ENCODE measurements at regions not wholly inside any gene's neighbourhood (a gene's known extent, or its start where the extent isn't known, plus 50 kb on each side); places are given as distances from the start of the nearest gene placed in this dataset.

DNA sequence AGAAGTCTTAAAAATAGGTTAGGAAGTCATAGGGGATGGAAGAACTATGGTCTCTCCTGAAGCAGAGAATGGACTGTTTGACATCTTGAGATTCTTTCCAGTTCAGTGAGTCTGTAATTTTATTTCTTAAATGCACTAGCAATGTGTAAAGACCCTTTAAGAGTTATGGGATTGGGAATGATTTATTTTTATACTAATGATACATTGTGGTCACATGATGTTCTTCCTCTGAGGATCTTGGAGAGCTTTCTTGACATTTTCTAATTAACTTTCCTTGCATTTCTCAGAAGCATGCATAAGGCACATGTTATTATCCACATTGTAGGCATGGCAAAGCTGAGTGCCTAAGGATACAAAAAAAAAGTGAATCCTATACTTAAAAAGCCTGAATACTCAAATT, 507.6 kb upstream of the NRSN1 start:
- TF ChIP-seq, protein P1, sequence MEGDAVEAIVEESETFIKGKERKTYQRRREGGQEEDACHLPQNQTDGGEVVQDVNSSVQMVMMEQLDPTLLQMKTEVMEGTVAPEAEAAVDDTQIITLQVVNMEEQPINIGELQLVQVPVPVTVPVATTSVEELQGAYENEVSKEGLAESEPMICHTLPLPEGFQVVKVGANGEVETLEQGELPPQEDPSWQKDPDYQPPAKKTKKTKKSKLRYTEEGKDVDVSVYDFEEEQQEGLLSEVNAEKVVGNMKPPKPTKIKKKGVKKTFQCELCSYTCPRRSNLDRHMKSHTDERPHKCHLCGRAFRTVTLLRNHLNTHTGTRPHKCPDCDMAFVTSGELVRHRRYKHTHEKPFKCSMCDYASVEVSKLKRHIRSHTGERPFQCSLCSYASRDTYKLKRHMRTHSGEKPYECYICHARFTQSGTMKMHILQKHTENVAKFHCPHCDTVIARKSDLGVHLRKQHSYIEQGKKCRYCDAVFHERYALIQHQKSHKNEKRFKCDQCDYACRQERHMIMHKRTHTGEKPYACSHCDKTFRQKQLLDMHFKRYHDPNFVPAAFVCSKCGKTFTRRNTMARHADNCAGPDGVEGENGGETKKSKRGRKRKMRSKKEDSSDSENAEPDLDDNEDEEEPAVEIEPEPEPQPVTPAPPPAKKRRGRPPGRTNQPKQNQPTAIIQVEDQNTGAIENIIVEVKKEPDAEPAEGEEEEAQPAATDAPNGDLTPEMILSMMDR (IDR thresholded peaks at IDR 0.05), result no peak
- no peak for TF ChIP-seq EZH2 (IDR thresholded peaks at IDR 0.05)

All from neural progenitor cell (in vitro differentiated cells).